ENCODE measurements at regions not wholly inside any gene's neighbourhood (a gene's known extent, or its start where the extent isn't known, plus 50 kb on each side); places are given as distances from the start of the nearest gene placed in this dataset.

DNA sequence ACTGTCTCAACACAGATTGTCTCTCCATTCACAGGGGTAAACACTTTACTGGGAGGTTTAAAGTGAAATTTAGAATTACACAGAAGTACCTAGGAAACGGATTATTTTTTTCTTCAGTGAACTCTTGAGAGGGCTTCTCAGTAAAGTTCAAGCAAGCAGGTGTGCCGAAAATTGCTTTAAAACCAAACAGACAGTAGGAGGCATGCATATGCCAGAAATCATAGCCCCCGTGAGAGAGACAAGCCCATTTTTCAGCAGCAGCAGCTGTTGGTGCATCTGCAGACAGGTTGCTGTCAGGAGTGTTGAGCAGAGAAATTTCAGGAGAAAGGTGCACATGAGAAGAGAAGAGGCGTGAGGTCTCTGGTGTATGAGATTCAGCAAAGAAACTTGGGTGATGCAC, 2115.5 kb upstream of the CELF4 start:
- ChIA-PET CTCF (ENCODE audit: unreplicated experiment) (no interaction called here), POLR2A (no interaction called here)
- no peaks in the 10 kb centered on the region for H4K20me1 ChIP-seq (ENCODE audit: insufficient read depth, low read length)
- intact Hi-C loops (cut with micrococcal nuclease; ENCODE audit: unreplicated experiment) = no loop called here
- no TSS peak for BruUV-seq (replicated peaks)
- TF ChIP-seq, protein P1, sequence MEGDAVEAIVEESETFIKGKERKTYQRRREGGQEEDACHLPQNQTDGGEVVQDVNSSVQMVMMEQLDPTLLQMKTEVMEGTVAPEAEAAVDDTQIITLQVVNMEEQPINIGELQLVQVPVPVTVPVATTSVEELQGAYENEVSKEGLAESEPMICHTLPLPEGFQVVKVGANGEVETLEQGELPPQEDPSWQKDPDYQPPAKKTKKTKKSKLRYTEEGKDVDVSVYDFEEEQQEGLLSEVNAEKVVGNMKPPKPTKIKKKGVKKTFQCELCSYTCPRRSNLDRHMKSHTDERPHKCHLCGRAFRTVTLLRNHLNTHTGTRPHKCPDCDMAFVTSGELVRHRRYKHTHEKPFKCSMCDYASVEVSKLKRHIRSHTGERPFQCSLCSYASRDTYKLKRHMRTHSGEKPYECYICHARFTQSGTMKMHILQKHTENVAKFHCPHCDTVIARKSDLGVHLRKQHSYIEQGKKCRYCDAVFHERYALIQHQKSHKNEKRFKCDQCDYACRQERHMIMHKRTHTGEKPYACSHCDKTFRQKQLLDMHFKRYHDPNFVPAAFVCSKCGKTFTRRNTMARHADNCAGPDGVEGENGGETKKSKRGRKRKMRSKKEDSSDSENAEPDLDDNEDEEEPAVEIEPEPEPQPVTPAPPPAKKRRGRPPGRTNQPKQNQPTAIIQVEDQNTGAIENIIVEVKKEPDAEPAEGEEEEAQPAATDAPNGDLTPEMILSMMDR (conservative IDR thresholded peaks at IDR 0.05; ENCODE audit: low read length) = no peak
- no peak for TF ChIP-seq EZH2phosphoT487 (IDR thresholded peaks at IDR 0.05; ENCODE audit: borderline replicate concordance, low read depth, low read length)
- no peaks in the 10 kb centered on the region for H3K4me1 ChIP-seq (ENCODE audit: insufficient read depth, low read length, poor library complexity, severe bottlenecking)
- H3K36me3 ChIP-seq (ENCODE audit: insufficient read depth, low read length) = no peaks in the 10 kb centered on the region
- H3K9me3 ChIP-seq (ENCODE audit: low read length) = no peaks in the 10 kb centered on the region
- no peak overlapping the region for H3K27ac ChIP-seq (ENCODE audit: low read depth, low read length, poor library complexity, severe bottlenecking)
- no peak overlapping the region for H2AFZ ChIP-seq (ENCODE audit: low read length)
- no peaks in the 10 kb centered on the region for H3K79me2 ChIP-seq (ENCODE audit: insufficient read depth, low read depth, low read length)
- H3K9me2 ChIP-seq (ENCODE audit: insufficient read depth, low read length) = no peaks in the 10 kb centered on the region
- H3K4me2 ChIP-seq (ENCODE audit: low read length) = no peak overlapping the region
- H3K4me3 ChIP-seq (ENCODE audit: low read depth, low read length, poor library complexity, severe bottlenecking) = no peak overlapping the region
- DNase-seq (ENCODE audit: low spot score) = no peak

DNA sequence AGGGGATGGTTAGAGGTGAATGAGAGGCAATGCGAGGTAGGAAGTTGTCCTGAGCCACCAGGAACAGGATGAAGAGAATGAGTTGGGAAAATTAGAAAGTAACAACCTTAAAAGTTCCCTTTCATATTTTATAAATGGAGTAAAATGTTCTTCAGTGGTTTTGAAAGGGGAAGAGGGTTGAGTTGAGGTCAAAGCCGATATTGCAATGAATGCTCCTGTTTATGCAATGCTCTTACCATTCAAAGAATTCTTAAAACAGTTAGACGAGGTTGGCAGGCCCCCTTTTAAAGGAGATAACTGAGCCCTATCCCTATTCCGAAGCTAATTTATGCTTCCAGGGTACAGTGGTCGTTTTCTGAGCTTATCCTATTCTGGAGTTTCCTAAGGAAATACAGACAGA, 2110.3 kb upstream of the CELF4 start:
- Histone ChIP-seq H3K79me2 (ENCODE audit: insufficient read depth, low read depth, low read length) (no peaks in the 10 kb centered on the region), H4K20me1 (ENCODE audit: insufficient read depth, low read length) (no peaks in the 10 kb centered on the region), H3K4me3 (ENCODE audit: low read depth, low read length, poor library complexity, severe bottlenecking) (no peak overlapping the region), H3K36me3 (ENCODE audit: insufficient read depth, low read length) (no peaks in the 10 kb centered on the region), H3K4me2 (ENCODE audit: low read length) (no peak overlapping the region), H3K9me3 (ENCODE audit: low read length) (no peaks in the 10 kb centered on the region), H2AFZ (ENCODE audit: low read length) (no peak overlapping the region), H3K27ac (ENCODE audit: low read depth, low read length, poor library complexity, severe bottlenecking) (no peak overlapping the region), H3K4me1 (ENCODE audit: insufficient read depth, low read length, poor library complexity, severe bottlenecking) (no peaks in the 10 kb centered on the region), H3K9me2 (ENCODE audit: insufficient read depth, low read length) (no peaks in the 10 kb centered on the region)
- no peak for TF ChIP-seq EZH2phosphoT487 (IDR thresholded peaks at IDR 0.05; ENCODE audit: borderline replicate concordance, low read depth, low read length)
- TF ChIP-seq, protein P1 (conservative IDR thresholded peaks at IDR 0.05; ENCODE audit: low read length) = no peak
- CTCF ChIA-PET (ENCODE audit: unreplicated experiment) = no interaction called here
- no TSS peak for BruUV-seq (replicated peaks)
- POLR2A ChIA-PET = interaction anchor here (0.6 to 0.7 kb wide), 2 partner anchors 734 to 811 kb away, joined by 3 to 4 read pairs; no protein-coding TSS in a partner anchor
- no peak for DNase-seq (ENCODE audit: low spot score)
- intact Hi-C loops (cut with micrococcal nuclease; ENCODE audit: unreplicated experiment) = no loop called here

GRCh38 chr18:39675368-39675767, 2109.8 kb upstream of the CELF4 start:
- H3K36me3 ChIP-seq (ENCODE audit: insufficient read depth, low read length) = no peaks in the 10 kb centered on the region
- no TSS peak for BruUV-seq (replicated peaks)
- no peak overlapping the region for H3K27ac ChIP-seq (ENCODE audit: low read depth, low read length, poor library complexity, severe bottlenecking)
- H3K9me3 ChIP-seq (ENCODE audit: low read length) = no peaks in the 10 kb centered on the region
- H3K9me2 ChIP-seq (ENCODE audit: insufficient read depth, low read length) = no peaks in the 10 kb centered on the region
- no peaks in the 10 kb centered on the region for H3K4me1 ChIP-seq (ENCODE audit: insufficient read depth, low read length, poor library complexity, severe bottlenecking)
- no peak overlapping the region for H3K4me2 ChIP-seq (ENCODE audit: low read length)
- intact Hi-C loops (cut with micrococcal nuclease; ENCODE audit: unreplicated experiment) = no loop called here
- TF ChIP-seq EZH2phosphoT487 (IDR thresholded peaks at IDR 0.05; ENCODE audit: borderline replicate concordance, low read depth, low read length) = no peak
- TF ChIP-seq, protein P1 (conservative IDR thresholded peaks at IDR 0.05; ENCODE audit: low read length) = no peak
- ChIA-PET POLR2A (interaction anchor here (0.6 kb wide), 1 partner anchor 812 kb away, joined by 3 read pairs; no protein-coding TSS in a partner anchor), CTCF (ENCODE audit: unreplicated experiment) (no interaction called here)
- H2AFZ ChIP-seq (ENCODE audit: low read length) = no peak overlapping the region
- H4K20me1 ChIP-seq (ENCODE audit: insufficient read depth, low read length) = no peaks in the 10 kb centered on the region
- no peak for DNase-seq (ENCODE audit: low spot score)
- H3K79me2 ChIP-seq (ENCODE audit: insufficient read depth, low read depth, low read length) = no peaks in the 10 kb centered on the region
- no peak overlapping the region for H3K4me3 ChIP-seq (ENCODE audit: low read depth, low read length, poor library complexity, severe bottlenecking)
